ENCODE measurements at regions not wholly inside any gene's neighbourhood (a gene's known extent, or its start where the extent isn't known, plus 50 kb on each side); places are given as distances from the start of the nearest gene placed in this dataset.

- ChIA-PET POLR2A (no interaction called here), CTCF (interaction anchor here (0.9 kb wide), 1 partner anchor 19 kb away, joined by 4 read pairs; no protein-coding TSS in a partner anchor)
- TF ChIP-seq CTCF (IDR thresholded peaks at IDR 0.05; ENCODE audit: control extremely low read depth, extremely low read depth, low read depth, missing control alignments): no peak
- no peak for DNase-seq (ENCODE audit: extremely low spot score)
These were observed 524.5 kb upstream of the RGMB start for GRCh38 chr5:98248949-98249348.

GRCh38 chr5:98258939-98259338 is 514.5 kb upstream of the RGMB start:
- DNase-seq (ENCODE audit: extremely low spot score): no peak
- ChIA-PET POLR2A (no interaction called here), CTCF (no interaction called here)
- TF ChIP-seq CTCF (IDR thresholded peaks at IDR 0.05; ENCODE audit: control extremely low read depth, extremely low read depth, low read depth, missing control alignments): no peak

- ChIA-PET POLR2A (no interaction called here), CTCF (no interaction called here)
- no peak for TF ChIP-seq CTCF (IDR thresholded peaks at IDR 0.05; ENCODE audit: control extremely low read depth, extremely low read depth, low read depth, missing control alignments)
These were observed 513.9 kb upstream of the RGMB start for GRCh38 chr5:98259595-98259994.

GRCh38 chr5:98263084-98263483 is 510.4 kb upstream of the RGMB start:
- ChIA-PET POLR2A (no interaction called here), CTCF (no interaction called here)
- no peak for TF ChIP-seq CTCF (IDR thresholded peaks at IDR 0.05; ENCODE audit: control extremely low read depth, extremely low read depth, low read depth, missing control alignments)
- DNase-seq (ENCODE audit: extremely low spot score): no peak

More at GRCh38 chr5:98259595-98259994, 513.9 kb upstream of the RGMB start:
- DNase-seq (ENCODE audit: extremely low spot score): no peak

GRCh38 chr5:98268162-98268860 is 505.2 kb upstream of the RGMB start:
- no peak for TF ChIP-seq CTCF (IDR thresholded peaks at IDR 0.05; ENCODE audit: control extremely low read depth, extremely low read depth, low read depth, missing control alignments)
- POLR2A ChIA-PET: no interaction called here
- CTCF ChIA-PET: interaction anchor here (1.8 kb wide), 1 partner anchor 19 kb away, joined by 4 read pairs; no protein-coding TSS in a partner anchor
- no peak for DNase-seq (ENCODE audit: extremely low spot score)

- no peak for DNase-seq (ENCODE audit: extremely low spot score)
- ChIA-PET POLR2A (no interaction called here), CTCF (interaction anchor here (0.7 kb wide), 1 partner anchor 16 kb away, joined by 3 read pairs; no protein-coding TSS in a partner anchor)
- TF ChIP-seq CTCF (IDR thresholded peaks at IDR 0.05; ENCODE audit: control extremely low read depth, extremely low read depth, low read depth, missing control alignments): no peak
These were observed 497.5 kb upstream of the RGMB start for GRCh38 chr5:98275980-98276379.

Measured in GM10248 (cell line).